Mesodermal cell (in vitro differentiated cells): ENCODE measurements at regions not wholly inside any gene's neighbourhood (a gene's known extent, or its start where the extent isn't known, plus 50 kb on each side); places are given as distances from the start of the nearest gene placed in this dataset.
A peak's percentile ranks its signal among the peaks of the same experiment; 100 is the strongest.

Experiments
- H3K27ac ChIP-seq: 2 replicates; pipeline ENCODE4 v1.7.0; 2013; ENCODE audit warnings: mild to moderate bottlenecking, low read depth, low read length, moderate library complexity; ENCODE audit not compliant: severe bottlenecking
- H3K36me3 ChIP-seq: 2 replicates; pipeline ENCODE4 v1.7.1; 2013; ENCODE audit warnings: mild to moderate bottlenecking, low read length, moderate library complexity; ENCODE audit not compliant: control insufficient read depth, insufficient read depth
- H3K4me1 ChIP-seq: one replicate; pipeline ENCODE4 v1.7.1; 2013; ENCODE audit warnings: mild to moderate bottlenecking, low read length; ENCODE audit not compliant: insufficient read depth, control insufficient read depth, poor library complexity, severe bottlenecking
- H3K4me3 ChIP-seq: 2 replicates; pipeline ENCODE4 v1.7.0; 2013; ENCODE audit warnings: low read length, control low read depth, mild to moderate bottlenecking; ENCODE audit not compliant: insufficient read depth, poor library complexity, severe bottlenecking; ENCODE audit errors: extremely low read depth
- H3K9me3 ChIP-seq: 2 replicates; pipeline ENCODE4 v1.7.1; 2013; ENCODE audit warnings: mild to moderate bottlenecking, low read length, moderate library complexity; ENCODE audit not compliant: control insufficient read depth
- WGBS, 2 experiments: methylation state at CpG; one replicate each; pipeline ENCODE4 v1.1.5; 2013; ENCODE audit warnings: missing lambda C conversion rate in 2 of 2; ENCODE audit not compliant: insufficient coverage in 2 of 2; 5-methylcytosine and 5-hydroxymethylcytosine counted together

- Histone ChIP-seq H3K9me3 (no peaks in the 10 kb centered on the region), H3K4me3 (no peak overlapping the region), H3K27ac (no peak overlapping the region), H3K4me1 (peaks cover 23% of the 10 kb centered on the region), H3K36me3 (no peaks in the 10 kb centered on the region)
- WGBS, 2 experiments, result 78 to 80% methylated on average over 3 to 6 of the region's 11 CpGs
Observed at GRCh38 chr2:47250586-47251403, 74.5 kb upstream of the CALM2 start.

- H3K27ac ChIP-seq, result no peak overlapping the region
Observed at GRCh38 chr2:47249931-47250330, 73.6 kb upstream of the CALM2 start.

GRCh38 chr2:47249157-47249900, 73.0 kb upstream of the CALM2 start:
- peaks cover 25% of the 10 kb centered on the region for H3K4me1 ChIP-seq
- WGBS, 2 experiments, result 57 to 67% methylated on average over 10 to 11 of the region's 13 CpGs
- H3K27ac ChIP-seq, result peak overlapping the region; percentile 23
- no peaks in the 10 kb centered on the region for H3K9me3 ChIP-seq
- no peaks in the 10 kb centered on the region for H3K36me3 ChIP-seq
- H3K4me3 ChIP-seq, result no peak overlapping the region

More at GRCh38 chr2:47249931-47250330, 73.6 kb upstream of the CALM2 start:
- H3K4me3 ChIP-seq, result no peak overlapping the region
- WGBS, 2 experiments, result 100% methylated on average over 2 of the region's 6 CpGs
- H3K4me1 ChIP-seq, result peaks cover 23% of the 10 kb centered on the region
- H3K9me3 ChIP-seq, result no peaks in the 10 kb centered on the region
- no peaks in the 10 kb centered on the region for H3K36me3 ChIP-seq

- peak overlapping the region; percentile 85 for H3K27ac ChIP-seq
- no peaks in the 10 kb centered on the region for H3K36me3 ChIP-seq
- no peak overlapping the region for H3K4me3 ChIP-seq
- H3K4me1 ChIP-seq, result peaks cover 19% of the 10 kb centered on the region
- H3K9me3 ChIP-seq, result no peaks in the 10 kb centered on the region
- 66 to 69% methylated on average over 12 to 14 of the region's 14 CpGs for WGBS, 2 experiments
Observed at GRCh38 chr2:47243596-47244323, 67.4 kb upstream of the CALM2 start.

GRCh38 chr2:47241715-47242114, 65.4 kb upstream of the CALM2 start:
- WGBS, 2 experiments, result 85 to 93% methylated on average over 3 to 4 of the region's 6 CpGs
- Histone ChIP-seq H3K4me3 (no peak overlapping the region), H3K4me1 (peaks cover 32% of the 10 kb centered on the region), H3K27ac (no peak overlapping the region), H3K36me3 (no peaks in the 10 kb centered on the region), H3K9me3 (no peaks in the 10 kb centered on the region)

GRCh38 chr2:47239119-47239969, 63.0 kb upstream of the CALM2 start:
- 31 to 41% methylated on average over 5 of the region's 8 CpGs for WGBS, 2 experiments
- Histone ChIP-seq H3K4me1 (peaks cover 37% of the 10 kb centered on the region), H3K36me3 (no peaks in the 10 kb centered on the region), H3K27ac (no peak overlapping the region), H3K4me3 (no peak overlapping the region), H3K9me3 (no peaks in the 10 kb centered on the region)

GRCh38 chr2:47238638-47239037, 62.3 kb upstream of the CALM2 start:
- WGBS, 2 experiments, result 80 to 100% methylated on average over 1 of the region's 1 CpG

GRCh38 chr2:47237375-47238334, 61.3 kb upstream of the CALM2 start:
- Histone ChIP-seq H3K27ac (no peak overlapping the region), H3K9me3 (no peaks in the 10 kb centered on the region), H3K4me3 (no peak overlapping the region), H3K4me1 (peaks cover 31% of the 10 kb centered on the region), H3K36me3 (no peaks in the 10 kb centered on the region)
- 59 to 66% methylated on average over 9 to 10 of the region's 12 CpGs for WGBS, 2 experiments

More at GRCh38 chr2:47238638-47239037, 62.3 kb upstream of the CALM2 start:
- Histone ChIP-seq H3K4me1 (peaks cover 32% of the 10 kb centered on the region), H3K27ac (no peak overlapping the region), H3K36me3 (no peaks in the 10 kb centered on the region), H3K9me3 (no peaks in the 10 kb centered on the region), H3K4me3 (no peak overlapping the region)

- Histone ChIP-seq H3K9me3 (no peaks in the 10 kb centered on the region), H3K4me1 (peaks cover 31% of the 10 kb centered on the region), H3K27ac (no peak overlapping the region), H3K36me3 (no peaks in the 10 kb centered on the region), H3K4me3 (no peak overlapping the region)
- 63 to 89% methylated on average over 1 of the region's 2 CpGs for WGBS, 2 experiments
Observed at GRCh38 chr2:47236503-47237215, 60.3 kb upstream of the CALM2 start.
